Activated CD4-positive, alpha-beta T cell treated with anti-CD3 and anti-CD28 coated beads, Interleukin-2, amount 10 ng/mL, durations not matched to agents 7 days and 5 days (primary cell): ENCODE measurements at regions not wholly inside any gene's neighbourhood (a gene's known extent, or its start where the extent isn't known, plus 50 kb on each side); places are given as distances from the start of the nearest gene placed in this dataset.

ENCODE experiments used
- CTCF ChIA-PET: fragments of 350-600 bp; sonication (Branson Sonifier 250); formaldehyde crosslinking; loops from one replicate; lab custom pipeline; 2021; ENCODE audit warnings: antibody characterized with exemption; lab: Charles Lee
- POLR2A ChIA-PET: fragments of 350-600 bp; sonication (Branson Sonifier 250); formaldehyde crosslinking; loops from one replicate; lab custom pipeline; 2021; ENCODE audit warnings: antibody characterized with exemption; lab: Charles Lee
- DNase-seq: peaks from one replicate; pipeline ENCODE4 v3.0.0-alpha.2; 2020
- H3K27ac Mint-ChIP-seq: one replicate; pipeline ENCODE4 v1.8.0; 2021; ENCODE audit warnings: mild to moderate bottlenecking, moderate library complexity, mixed read lengths
- H3K27me3 Mint-ChIP-seq: one replicate; pipeline ENCODE4 v1.8.0; 2021; ENCODE audit warnings: mixed read lengths
- H3K36me3 Mint-ChIP-seq: one replicate; pipeline ENCODE4 v1.8.0; 2021; ENCODE audit warnings: low read depth, mixed read lengths
- H3K4me1 Mint-ChIP-seq: one replicate; pipeline ENCODE4 v1.8.0; 2021; ENCODE audit warnings: mixed read lengths
- H3K4me3 Mint-ChIP-seq: one replicate; pipeline ENCODE4 v1.8.0; 2021; ENCODE audit warnings: mild to moderate bottlenecking, moderate library complexity, mixed read lengths
- H3K9me3 Mint-ChIP-seq: one replicate; pipeline ENCODE4 v1.8.0; 2021; ENCODE audit warnings: mixed read lengths

GRCh38 chr2:51535763-51536162 is 503.8 kb upstream of the NRXN1 start:
- CTCF ChIA-PET = no interaction called here
- POLR2A ChIA-PET = no interaction called here

GRCh38 chr2:51534166-51534565 is 502.2 kb upstream of the NRXN1 start:
- H3K27ac Mint-ChIP-seq = no peak overlapping the region
- H3K4me1 Mint-ChIP-seq = no peaks in the 10 kb centered on the region
- no peaks in the 10 kb centered on the region for H3K27me3 Mint-ChIP-seq
- ChIA-PET CTCF (no interaction called here), POLR2A (no interaction called here)
- H3K9me3 Mint-ChIP-seq = peaks cover 4% of the 10 kb centered on the region
- H3K36me3 Mint-ChIP-seq = no peaks in the 10 kb centered on the region
- H3K4me3 Mint-ChIP-seq = no peak overlapping the region
- DNase-seq = no peak

More at GRCh38 chr2:51535763-51536162, 503.8 kb upstream of the NRXN1 start:
- Mint-ChIP-seq H3K4me1 (no peaks in the 10 kb centered on the region), H3K27me3 (no peaks in the 10 kb centered on the region), H3K27ac (no peak overlapping the region), H3K4me3 (no peak overlapping the region), H3K9me3 (peaks cover 9% of the 10 kb centered on the region), H3K36me3 (no peaks in the 10 kb centered on the region)
- no peak for DNase-seq

GRCh38 chr2:51528156-51528555 is 496.2 kb upstream of the NRXN1 start:
- POLR2A ChIA-PET = no interaction called here
- Mint-ChIP-seq H3K27me3 (no peaks in the 10 kb centered on the region), H3K27ac (no peak overlapping the region), H3K36me3 (no peaks in the 10 kb centered on the region), H3K4me1 (no peaks in the 10 kb centered on the region), H3K9me3 (peaks cover 15% of the 10 kb centered on the region), H3K4me3 (no peak overlapping the region)
- CTCF ChIA-PET = no interaction called here
- no peak for DNase-seq

- no peak for DNase-seq
- ChIA-PET CTCF (no interaction called here), POLR2A (no interaction called here)
- H3K9me3 Mint-ChIP-seq = peaks cover 12% of the 10 kb centered on the region
- H3K27ac Mint-ChIP-seq = no peak overlapping the region
- no peaks in the 10 kb centered on the region for H3K4me1 Mint-ChIP-seq
- no peaks in the 10 kb centered on the region for H3K36me3 Mint-ChIP-seq
- no peaks in the 10 kb centered on the region for H3K27me3 Mint-ChIP-seq
- no peak overlapping the region for H3K4me3 Mint-ChIP-seq
Observed at GRCh38 chr2:51526766-51527165, 494.8 kb upstream of the NRXN1 start.

GRCh38 chr2:51516667-51517066 is 484.7 kb upstream of the NRXN1 start:
- H3K27me3 Mint-ChIP-seq = no peaks in the 10 kb centered on the region
- no peaks in the 10 kb centered on the region for H3K4me1 Mint-ChIP-seq
- no peak overlapping the region for H3K27ac Mint-ChIP-seq
- H3K36me3 Mint-ChIP-seq = no peaks in the 10 kb centered on the region
- no peak for DNase-seq
- POLR2A ChIA-PET = no interaction called here
- H3K9me3 Mint-ChIP-seq = no peaks in the 10 kb centered on the region
- H3K4me3 Mint-ChIP-seq = no peak overlapping the region
- CTCF ChIA-PET = no interaction called here

GRCh38 chr2:51511002-51511401 is 479.1 kb upstream of the NRXN1 start:
- H3K36me3 Mint-ChIP-seq = no peaks in the 10 kb centered on the region
- POLR2A ChIA-PET = no interaction called here
- CTCF ChIA-PET = no interaction called here
- H3K27me3 Mint-ChIP-seq = no peaks in the 10 kb centered on the region
- H3K4me1 Mint-ChIP-seq = no peaks in the 10 kb centered on the region
- H3K9me3 Mint-ChIP-seq = peaks cover 3% of the 10 kb centered on the region
- no peak overlapping the region for H3K27ac Mint-ChIP-seq
- no peak overlapping the region for H3K4me3 Mint-ChIP-seq
- no peak for DNase-seq

- H3K27ac Mint-ChIP-seq = no peak overlapping the region
- no peaks in the 10 kb centered on the region for H3K27me3 Mint-ChIP-seq
- H3K4me3 Mint-ChIP-seq = no peak overlapping the region
- H3K36me3 Mint-ChIP-seq = no peaks in the 10 kb centered on the region
- ChIA-PET POLR2A (no interaction called here), CTCF (no interaction called here)
- H3K9me3 Mint-ChIP-seq = peaks cover 5% of the 10 kb centered on the region
- no peaks in the 10 kb centered on the region for H3K4me1 Mint-ChIP-seq
- no peak for DNase-seq
Observed at GRCh38 chr2:51510303-51510702, 478.4 kb upstream of the NRXN1 start.

- ChIA-PET CTCF (no interaction called here), POLR2A (no interaction called here)
- H3K27me3 Mint-ChIP-seq = no peaks in the 10 kb centered on the region
- DNase-seq = no peak
- no peak overlapping the region for H3K27ac Mint-ChIP-seq
- H3K36me3 Mint-ChIP-seq = no peaks in the 10 kb centered on the region
- H3K4me1 Mint-ChIP-seq = no peaks in the 10 kb centered on the region
- H3K4me3 Mint-ChIP-seq = no peak overlapping the region
- peaks cover 11% of the 10 kb centered on the region for H3K9me3 Mint-ChIP-seq
Observed at GRCh38 chr2:51505533-51505932, 473.6 kb upstream of the NRXN1 start.

GRCh38 chr2:51490576-51491234 is 458.8 kb upstream of the NRXN1 start:
- H3K4me3 Mint-ChIP-seq = no peak overlapping the region
- no peaks in the 10 kb centered on the region for H3K27me3 Mint-ChIP-seq
- ChIA-PET POLR2A (no interaction called here), CTCF (no interaction called here)
- no peaks in the 10 kb centered on the region for H3K4me1 Mint-ChIP-seq
- no peak overlapping the region for H3K27ac Mint-ChIP-seq
- no peaks in the 10 kb centered on the region for H3K36me3 Mint-ChIP-seq
- no peak for DNase-seq
- H3K9me3 Mint-ChIP-seq = peaks cover 18% of the 10 kb centered on the region

- Mint-ChIP-seq H3K4me1 (no peaks in the 10 kb centered on the region), H3K9me3 (peaks cover 14% of the 10 kb centered on the region), H3K27me3 (no peaks in the 10 kb centered on the region), H3K27ac (no peak overlapping the region), H3K4me3 (no peak overlapping the region), H3K36me3 (no peaks in the 10 kb centered on the region)
- ChIA-PET CTCF (no interaction called here), POLR2A (no interaction called here)
- DNase-seq = no peak
Observed at GRCh38 chr2:51484605-51485004, 452.7 kb upstream of the NRXN1 start.

- POLR2A ChIA-PET = no interaction called here
- CTCF ChIA-PET = no interaction called here
Observed at GRCh38 chr2:51483720-51484119, 451.8 kb upstream of the NRXN1 start.

GRCh38 chr2:51472783-51473182 is 440.9 kb upstream of the NRXN1 start:
- ChIA-PET POLR2A (no interaction called here), CTCF (interaction anchor here (0.6 kb wide), 1 partner anchor 52 kb away, joined by 5 read pairs; no protein-coding TSS in a partner anchor)
- Mint-ChIP-seq H3K36me3 (no peaks in the 10 kb centered on the region), H3K4me1 (no peaks in the 10 kb centered on the region), H3K27me3 (no peaks in the 10 kb centered on the region), H3K9me3 (peaks cover 5% of the 10 kb centered on the region), H3K27ac (no peak overlapping the region), H3K4me3 (no peak overlapping the region)
- no peak for DNase-seq

More at GRCh38 chr2:51483720-51484119, 451.8 kb upstream of the NRXN1 start:
- Mint-ChIP-seq H3K27me3 (no peaks in the 10 kb centered on the region), H3K4me3 (no peak overlapping the region), H3K27ac (no peak overlapping the region), H3K4me1 (no peaks in the 10 kb centered on the region), H3K9me3 (peaks cover 14% of the 10 kb centered on the region), H3K36me3 (no peaks in the 10 kb centered on the region)
- DNase-seq = no peak

GRCh38 chr2:51472300-51472699 is 440.4 kb upstream of the NRXN1 start:
- CTCF ChIA-PET = interaction anchor here (0.6 kb wide), 1 partner anchor 51 kb away, joined by 5 read pairs; no protein-coding TSS in a partner anchor
- H3K4me1 Mint-ChIP-seq = no peaks in the 10 kb centered on the region
- POLR2A ChIA-PET = no interaction called here
- H3K4me3 Mint-ChIP-seq = no peak overlapping the region
- H3K27ac Mint-ChIP-seq = no peak overlapping the region
- H3K27me3 Mint-ChIP-seq = no peaks in the 10 kb centered on the region
- DNase-seq = no peak
- H3K9me3 Mint-ChIP-seq = peaks cover 5% of the 10 kb centered on the region
- H3K36me3 Mint-ChIP-seq = no peaks in the 10 kb centered on the region

GRCh38 chr2:51469102-51469501 is 437.2 kb upstream of the NRXN1 start:
- no peaks in the 10 kb centered on the region for H3K27me3 Mint-ChIP-seq
- no peaks in the 10 kb centered on the region for H3K4me1 Mint-ChIP-seq
- H3K9me3 Mint-ChIP-seq = peaks cover 4% of the 10 kb centered on the region
- no peak overlapping the region for H3K4me3 Mint-ChIP-seq
- no peak for DNase-seq
- H3K27ac Mint-ChIP-seq = no peak overlapping the region
- ChIA-PET POLR2A (no interaction called here), CTCF (no interaction called here)
- no peaks in the 10 kb centered on the region for H3K36me3 Mint-ChIP-seq
